Cerebellar nuclear complex (tissue), 1 donor: ENCODE measurements at regions not wholly inside any gene's neighbourhood (a gene's known extent, or its start where the extent isn't known, plus 50 kb on each side); places are given as distances from the start of the nearest gene placed in this dataset.

Source experiments
- DNase-seq, 2 experiments: peaks; one replicate each; lab custom pipeline; 2025; lab: John Stamatoyannopoulos, UW

DNA sequence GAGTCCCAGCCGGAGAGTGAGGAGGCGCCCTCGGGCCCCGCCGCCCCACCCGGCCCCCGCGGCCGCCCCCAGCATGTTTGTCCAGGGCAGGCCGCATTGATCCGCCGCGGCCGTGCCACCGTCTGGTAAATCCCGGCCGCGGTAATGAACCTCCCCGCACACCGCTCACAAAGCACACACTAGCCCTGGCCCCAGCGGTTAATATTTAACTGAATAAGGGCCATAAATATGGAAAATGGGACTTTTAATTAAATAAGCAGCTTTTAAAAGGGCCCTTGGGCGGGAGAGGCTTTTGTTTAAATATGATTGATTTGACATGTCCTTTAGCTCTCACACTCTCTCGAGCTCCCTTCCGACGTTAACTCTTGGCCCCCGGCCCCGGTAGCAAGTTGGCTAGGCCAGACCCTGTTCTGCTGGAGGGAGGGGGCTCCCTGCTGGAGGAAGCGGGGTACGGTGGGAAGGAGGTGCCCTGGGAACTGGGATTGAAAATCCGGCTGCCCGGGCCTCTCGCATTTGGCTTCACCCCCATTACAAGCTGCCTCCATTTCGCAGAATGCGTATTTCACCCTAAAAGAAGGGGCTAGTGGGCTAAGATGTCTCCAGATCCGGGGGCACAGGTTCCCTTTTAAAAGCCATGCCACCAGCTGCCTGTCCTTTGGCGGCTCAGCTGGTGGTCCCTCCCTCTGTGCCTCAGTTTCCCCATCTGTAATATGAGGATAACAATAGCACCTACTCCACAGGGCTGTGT is 199.8 kb downstream of the RBM19 start:
- DNase-seq, result no peak

DNA sequence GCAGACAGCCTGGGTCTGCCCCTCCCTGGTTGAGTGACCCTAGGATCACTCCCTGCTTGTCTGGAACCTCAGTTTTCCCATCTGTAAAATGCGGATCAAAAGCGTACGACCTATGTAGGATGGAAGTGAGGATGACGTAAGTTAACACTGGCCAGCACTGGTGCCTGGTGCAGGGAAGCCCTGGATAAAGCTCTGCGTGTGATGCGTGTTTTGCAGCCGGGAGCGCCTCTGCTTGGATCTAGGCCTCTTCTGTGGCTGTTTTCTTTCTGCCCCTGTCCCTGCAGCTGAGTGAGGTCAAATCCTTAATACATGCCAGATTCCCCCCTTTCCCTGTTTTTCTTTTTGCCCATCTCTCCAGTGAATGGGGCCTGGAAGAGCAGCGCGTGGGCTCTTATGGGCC is 201.5 kb downstream of the RBM19 start:
- DNase-seq, result no peak

DNA sequence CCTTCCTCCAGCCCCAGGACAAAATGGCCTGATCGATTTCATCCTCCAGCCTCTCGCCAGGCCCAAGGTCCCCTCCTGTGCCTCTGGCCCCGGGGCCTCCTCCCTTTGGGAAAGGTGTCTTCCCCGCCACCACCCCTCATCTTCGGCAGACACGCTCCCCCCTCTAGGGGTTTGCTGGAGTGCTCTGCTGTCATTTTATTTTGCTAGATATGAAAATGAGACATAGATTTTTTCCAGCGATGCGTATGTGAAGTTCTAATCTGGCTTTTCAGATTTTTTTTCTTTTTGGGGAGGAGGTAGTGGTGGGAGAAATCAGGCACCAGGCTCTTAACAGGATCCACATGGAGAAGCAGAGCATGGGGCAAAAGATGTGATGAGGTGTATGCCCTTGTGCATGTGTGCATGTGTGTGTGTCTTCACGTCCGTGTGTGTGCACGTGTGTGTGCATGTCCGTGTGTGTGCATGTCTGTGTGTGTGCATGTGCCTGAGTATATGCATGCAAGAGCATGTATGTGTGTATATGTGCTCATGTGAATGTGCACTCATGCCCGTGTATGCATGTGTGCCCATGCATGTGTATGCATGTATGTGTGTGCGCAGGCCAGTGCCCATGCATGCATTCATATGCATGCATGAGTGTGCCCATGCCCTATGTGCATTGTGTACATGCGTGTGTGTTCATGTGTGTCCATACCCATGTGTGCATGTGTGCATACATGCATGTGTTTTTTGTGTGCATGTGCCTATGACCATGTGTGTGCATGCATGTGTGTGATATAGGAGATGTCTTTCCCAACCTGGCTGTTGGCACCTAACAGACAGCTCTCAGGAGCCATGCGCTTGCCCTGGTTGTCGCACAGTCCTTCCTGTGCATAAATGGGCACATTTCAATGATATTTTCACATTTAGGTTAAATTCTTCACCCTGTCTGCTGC is 203.0 kb downstream of the RBM19 start:
- DNase-seq, result no peak

DNA sequence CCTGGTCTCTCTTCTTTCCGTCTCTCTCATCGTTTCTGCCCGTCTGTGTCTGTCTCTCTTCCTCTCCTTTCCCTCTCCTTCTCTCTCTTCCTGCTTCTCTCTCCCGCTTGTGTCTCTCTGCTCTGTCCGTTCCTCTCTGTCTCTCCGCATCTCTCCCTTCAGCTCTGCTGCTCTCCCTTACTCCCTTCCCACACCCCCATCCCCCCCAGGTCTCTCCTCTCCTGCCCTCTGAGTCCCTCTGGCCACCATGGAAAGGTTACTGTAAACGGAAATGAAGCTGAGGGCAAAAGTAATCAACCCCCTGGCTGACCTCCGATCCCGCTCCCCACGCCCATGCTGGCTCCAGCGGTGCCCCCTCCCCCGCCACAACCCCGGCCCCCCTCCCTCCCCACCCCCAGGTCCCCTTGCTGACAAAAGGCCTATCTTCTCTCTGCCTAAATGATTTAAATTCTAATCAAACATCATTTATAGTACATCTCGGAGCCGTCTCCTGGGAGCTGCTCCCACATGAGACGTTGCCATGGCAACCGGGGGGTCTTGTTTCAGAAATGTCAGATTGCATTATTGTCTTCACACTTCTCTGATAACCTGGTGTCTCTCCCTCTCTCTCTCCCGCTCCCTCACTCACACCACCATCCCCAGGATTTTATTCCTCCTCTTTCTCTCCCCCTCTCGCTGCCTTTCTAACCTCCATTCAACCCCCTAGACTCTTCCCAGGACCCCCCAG is 203.8 kb downstream of the RBM19 start:
- DNase-seq, result no peak

DNA sequence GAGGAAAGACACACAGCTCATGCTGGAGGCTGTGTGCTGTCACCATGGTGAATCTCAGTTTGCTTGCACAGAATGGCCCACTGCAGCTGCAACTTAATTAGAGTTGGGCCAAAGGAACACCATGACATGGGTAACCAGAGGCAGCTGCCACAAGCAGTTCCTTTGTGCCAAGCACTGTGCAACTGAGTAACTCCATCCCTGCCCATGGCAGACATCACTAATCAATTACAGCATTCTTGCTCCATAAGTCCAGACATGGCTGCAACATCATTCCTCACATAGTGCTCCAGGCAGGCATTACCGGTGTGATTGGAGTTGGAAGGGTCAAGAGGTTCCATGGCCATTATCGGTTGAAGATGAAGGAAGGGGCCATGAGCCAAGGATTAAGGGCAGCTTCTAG is 207.0 kb downstream of the RBM19 start:
- no peak for DNase-seq

DNA sequence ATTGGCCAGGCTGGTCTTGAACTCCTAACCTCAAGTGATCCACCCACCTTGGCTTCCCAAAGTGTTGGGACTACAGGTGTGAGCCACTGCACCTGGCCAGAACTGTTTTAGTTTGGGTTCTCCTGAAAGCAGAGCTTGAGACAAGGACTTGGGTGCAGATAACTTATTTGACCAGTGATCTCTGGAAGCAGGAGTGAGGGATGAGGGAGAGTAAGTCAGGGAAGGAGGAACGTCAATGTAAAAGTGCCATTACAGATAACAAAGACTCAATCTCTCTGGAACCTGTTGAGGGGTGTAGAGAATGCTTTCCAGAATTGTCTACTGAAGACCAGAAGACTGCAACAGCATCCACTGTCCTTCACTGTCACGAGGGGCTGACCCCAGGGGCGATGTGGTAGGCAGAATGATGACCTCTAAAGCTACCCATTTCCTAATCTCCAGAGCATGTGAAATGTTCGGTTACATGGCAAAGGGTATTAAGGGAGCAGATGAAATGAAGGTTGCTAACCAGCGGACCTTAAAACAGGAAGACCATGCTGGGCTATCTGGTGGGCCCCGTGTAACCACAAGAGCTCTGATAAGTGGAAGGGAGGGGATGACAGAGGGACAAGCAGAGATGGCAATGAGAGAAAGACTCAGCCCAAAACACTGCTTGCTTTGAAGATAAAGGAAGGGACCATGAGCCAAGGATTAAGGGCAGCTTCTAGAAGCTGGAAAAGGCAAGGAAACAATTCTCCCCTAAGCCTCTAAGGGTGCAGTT is 207.8 kb downstream of the RBM19 start:
- DNase-seq, result no peak

DNA sequence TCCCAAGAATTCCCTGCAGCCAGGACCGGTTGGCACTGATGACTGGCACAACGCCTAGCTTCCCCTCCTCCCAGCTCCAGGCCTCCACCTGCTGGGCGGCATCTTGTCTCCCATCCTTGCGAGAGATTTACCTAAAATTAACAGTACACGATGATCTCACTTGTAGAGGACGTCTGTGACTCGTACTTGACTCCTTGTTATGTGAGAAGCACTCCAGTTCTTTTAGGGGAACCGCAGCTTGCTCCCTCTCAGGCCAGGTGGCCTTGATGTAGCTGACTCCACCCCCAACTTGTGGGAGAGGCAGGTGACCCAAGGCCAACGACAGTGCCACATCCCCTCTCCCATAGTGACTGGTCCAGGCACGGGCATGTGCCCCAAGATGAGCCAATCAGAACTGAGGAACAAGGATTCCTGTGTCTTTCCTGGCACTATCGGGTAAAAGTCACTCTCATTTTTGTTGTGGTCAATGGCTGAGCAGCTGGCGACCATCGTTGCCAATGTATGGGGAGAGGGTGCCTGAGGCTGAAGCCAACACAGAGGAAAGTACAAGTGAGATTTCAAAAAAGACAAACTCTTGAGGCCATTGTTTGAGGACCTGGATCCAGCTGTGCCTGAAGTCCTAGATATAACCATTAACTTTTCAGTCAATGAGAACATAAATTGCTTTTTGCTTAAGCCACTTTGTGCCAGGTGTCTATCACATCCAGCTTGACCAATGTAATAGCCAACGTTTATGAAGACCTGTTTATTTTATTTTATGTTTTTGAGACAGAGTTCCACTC is 208.7 kb downstream of the RBM19 start:
- DNase-seq, result peak; percentile 20 to 74

DNA sequence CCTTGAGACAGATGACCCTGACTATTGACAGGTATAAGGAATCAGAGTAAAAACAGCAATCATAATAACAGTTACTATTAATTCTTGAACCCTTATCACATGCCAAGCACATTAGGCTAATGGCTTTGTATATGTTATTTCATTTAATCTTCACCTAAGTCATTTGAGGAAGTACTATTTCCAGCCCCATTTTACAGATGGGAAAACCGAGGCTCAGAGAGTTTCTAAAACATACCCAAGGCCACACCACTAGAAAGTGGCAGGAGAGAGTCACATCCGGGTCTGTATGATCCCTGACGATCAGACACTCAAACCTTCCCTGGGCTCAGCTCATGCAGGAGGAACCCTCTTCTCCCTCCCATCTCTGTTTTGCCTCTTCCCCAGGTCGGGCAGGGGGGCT is 209.5 kb downstream of the RBM19 start:
- no peak for DNase-seq

DNA sequence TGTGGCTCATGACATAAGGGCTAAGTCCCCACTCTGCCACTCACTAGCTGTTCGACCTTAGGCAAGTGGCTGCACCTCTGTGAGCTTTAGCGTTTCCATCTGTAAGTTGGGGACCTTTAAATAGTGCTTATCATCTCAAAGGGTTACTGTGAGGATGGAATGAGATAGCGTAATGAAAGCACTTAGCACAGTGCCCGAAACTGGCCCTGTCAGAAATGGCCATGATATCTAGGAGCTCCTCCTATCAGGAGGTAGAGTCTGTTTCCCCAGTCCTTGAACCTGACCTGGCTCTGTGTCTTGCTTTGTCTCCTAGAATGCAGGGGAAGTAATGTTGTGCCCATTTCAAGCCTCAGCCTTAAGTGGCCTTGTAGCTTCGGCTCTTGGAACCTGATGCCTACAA is 211.0 kb downstream of the RBM19 start:
- DNase-seq, result no peak

DNA sequence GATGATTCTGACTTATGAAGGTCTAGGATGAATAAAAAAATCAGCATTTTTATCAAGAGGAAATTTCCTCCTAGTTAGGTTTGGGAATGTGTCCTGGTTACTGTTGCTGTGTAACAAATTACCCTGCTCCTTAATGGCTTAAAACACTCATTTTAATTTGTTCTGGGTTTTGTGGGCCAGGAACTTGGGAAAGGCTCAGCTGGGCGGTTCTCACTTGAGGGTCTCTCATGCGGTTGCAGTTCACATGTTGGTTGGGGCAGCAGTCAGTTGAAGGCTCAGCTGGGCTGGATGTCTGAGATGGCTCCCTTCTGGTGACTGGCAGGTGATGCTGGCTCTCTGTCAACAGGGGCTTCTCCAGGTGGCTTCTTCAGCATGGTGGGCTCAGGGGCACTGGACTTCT is 214.6 kb downstream of the RBM19 start:
- no peak for DNase-seq

DNA sequence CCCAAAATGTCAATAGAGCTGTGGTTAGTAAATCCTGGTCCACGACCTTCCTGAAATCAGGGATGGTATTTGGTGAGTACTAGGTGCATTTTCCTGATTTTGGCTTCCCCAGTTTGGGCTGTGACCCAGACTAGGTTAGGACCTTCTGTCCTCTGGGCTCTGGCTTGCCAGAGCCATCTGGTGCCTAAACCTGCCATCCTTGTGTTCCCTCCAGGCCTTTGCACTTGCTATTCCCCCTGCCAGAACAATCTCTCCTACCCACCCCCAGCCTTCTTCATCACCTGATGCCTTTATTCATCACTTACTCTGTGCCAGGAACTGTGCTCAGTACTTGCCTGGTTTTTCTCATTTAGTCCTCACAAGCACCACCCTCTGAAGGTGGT is 216.7 kb downstream of the RBM19 start:
- DNase-seq, result peak; percentile 66 to 82

DNA sequence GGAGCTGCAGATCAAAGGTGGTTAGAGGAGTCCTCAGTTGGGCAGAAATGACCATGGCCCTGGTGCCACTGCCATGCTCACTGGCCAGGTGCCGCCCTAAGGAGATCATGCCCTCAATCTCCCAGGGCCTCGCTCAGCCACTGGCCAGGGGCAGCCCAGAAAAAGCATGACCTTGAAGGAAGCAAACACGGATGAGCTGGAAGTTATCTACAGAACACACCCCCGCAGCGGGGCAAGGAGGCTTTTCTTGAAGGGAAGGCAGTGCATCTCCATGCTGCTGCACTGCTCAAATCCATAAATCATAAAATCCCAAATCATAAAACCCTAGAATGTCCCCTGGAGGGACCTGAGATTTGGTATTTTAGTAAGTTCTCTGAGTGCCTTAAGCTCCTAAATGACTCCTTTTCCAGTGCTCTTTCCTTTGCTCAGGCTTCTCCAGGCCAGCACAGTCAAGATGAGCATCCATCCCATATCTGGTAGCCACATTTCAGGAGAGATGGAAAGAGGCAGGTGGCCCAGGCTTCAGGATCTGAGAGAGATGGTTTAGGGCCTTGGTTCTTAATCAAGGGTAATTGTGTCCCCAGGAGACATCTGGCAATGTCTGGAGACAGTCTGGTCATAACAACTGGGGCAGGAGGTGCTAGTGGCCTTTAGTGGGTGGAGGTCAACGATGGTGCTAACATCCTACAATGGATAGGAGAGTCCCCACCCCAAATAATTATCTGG is 217.3 kb downstream of the RBM19 start:
- peak in 1 of 2 experiments; percentile 37 for DNase-seq

DNA sequence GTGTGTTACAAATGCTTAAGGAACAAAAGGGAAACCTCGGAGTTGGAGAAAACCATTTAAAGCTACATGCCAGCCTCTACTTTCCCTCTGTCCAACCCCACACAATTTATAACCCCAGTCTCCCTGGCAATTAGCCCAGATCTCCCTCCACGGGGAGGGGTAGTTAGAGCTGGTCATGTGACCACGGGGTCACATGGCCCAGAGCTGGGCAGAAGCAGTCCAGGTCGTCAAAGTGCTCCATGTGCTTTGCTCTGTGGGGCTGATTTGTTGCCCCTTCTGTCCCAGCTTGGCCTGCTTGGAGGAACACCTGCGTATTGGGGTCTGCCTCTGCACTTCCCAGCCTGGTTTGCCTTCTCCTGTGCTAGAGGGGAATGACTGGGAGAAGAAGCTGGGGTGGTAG is 219.1 kb downstream of the RBM19 start:
- no peak for DNase-seq

DNA sequence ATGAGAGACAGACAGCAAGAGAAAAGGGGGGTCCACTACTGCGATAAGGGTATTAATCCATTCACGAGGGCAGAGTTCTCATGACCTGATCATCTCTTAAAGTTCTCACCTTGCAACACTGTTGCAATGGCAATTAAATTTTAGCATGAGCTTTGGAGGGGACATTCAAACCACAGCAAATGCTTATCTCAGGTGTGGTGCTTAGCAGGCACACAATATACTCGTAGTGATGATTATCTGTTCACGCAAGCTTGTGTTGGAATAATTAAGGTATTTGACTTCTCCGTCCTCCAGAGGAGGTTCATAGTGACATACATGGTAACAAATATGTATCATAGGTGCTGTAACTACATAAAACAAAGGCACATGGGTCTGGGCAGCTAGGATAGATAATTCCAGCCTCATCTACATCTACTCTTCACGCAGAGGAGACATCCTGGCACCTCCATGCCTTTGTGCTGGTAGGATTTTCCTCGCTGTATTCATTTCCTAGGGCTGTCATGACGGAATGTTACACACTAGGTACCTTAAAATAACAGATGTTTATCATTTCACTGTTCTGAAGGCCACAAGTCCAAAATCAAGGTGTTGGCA is 221.2 kb downstream of the RBM19 start:
- DNase-seq, result no peak

DNA sequence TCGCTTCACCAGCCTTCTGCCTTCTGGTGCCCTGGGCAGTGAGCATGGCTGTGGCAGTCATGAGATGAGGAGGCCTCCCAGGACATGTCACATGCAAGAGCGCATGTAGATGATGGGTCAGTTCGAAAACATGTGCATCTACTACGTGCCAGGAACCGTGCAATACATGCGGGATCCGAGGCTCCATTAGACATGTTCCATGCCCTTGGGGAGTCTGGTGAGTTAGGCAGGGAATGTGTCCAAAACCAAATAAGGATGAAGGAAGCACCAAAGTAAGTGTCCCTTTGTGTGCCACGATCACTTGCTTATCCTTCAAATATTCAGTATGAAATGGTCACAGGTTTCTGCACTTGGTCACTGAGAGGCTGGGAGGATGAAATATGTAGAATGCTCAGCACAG is 223.3 kb downstream of the RBM19 start:
- DNase-seq, result no peak

DNA sequence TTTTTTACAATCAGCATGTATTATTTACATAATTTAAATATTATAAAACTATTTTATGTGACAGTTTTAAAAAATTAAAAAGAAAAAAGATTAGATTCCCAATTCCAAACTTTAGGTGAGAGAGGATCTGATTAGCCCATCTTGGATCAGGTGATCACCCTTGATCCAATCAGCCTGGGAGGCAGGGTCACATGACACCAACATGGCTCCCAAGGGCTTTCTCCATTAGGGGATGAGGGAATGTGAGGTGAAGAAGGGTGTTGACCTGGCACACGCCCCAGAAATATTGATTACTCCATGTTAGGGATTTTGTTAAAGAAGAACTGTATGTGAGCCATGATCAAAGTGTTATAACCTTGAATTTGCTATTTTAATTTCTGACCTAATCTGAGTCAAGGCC is 225.4 kb downstream of the RBM19 start:
- DNase-seq, result no peak

DNA sequence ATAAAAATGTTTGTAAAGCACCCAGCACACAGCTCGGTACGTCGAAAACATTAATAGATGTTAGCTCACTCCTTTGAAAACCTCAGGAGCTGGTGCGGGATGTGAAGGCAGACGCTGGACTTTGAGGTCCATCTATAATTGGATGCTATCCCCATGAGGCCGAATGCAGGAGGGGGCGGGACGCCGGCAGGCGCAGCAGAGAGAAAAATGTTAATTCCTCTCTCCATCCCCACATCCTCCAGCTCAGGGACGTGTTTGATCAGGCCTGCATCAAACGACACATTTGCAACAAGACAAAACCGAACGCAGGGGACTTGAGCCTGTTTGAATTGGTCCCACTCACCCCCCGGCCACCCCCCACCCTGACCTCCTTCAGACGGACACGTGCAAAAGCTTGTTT is 231.0 kb downstream of the RBM19 start:
- no peak for DNase-seq

DNA sequence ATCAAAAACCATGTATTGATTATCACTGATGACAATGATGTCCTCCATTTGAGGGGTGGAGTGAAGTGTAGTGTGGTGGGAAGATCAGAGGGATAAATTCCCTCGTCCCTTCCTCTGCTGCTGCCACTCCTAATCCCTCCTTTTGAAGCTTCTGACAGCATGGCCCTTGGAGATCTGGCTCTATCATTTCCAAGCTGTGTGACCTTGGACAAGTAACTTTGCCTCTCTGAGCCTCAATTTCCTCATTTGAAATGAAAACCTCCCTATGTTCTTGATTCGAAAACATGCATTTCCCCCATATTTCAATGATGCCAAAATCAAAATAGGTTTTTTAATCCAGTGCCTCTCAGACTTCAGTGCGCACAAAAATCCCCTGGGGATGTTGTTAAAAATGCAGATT is 231.6 kb downstream of the RBM19 start:
- no peak for DNase-seq

DNA sequence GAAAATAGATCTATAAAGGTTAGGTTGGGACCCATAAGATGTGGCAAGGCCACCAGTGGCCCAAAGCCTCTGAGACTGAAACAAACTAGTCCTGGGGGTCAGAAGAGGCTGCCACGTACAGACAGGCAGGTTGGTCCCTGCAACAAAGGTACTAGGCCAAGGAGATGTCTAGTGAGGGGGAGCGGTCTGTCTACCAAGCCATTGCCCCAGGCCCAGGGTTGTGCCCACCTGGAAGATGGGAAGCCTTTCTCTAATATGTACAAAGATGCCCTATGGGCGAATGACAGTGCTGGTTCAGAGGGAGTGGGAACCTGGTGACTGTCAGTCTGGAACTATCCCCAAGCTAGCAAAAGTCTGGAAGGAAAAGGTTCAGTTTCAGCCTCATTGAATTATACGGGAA is 233.2 kb downstream of the RBM19 start:
- DNase-seq, result no peak

DNA sequence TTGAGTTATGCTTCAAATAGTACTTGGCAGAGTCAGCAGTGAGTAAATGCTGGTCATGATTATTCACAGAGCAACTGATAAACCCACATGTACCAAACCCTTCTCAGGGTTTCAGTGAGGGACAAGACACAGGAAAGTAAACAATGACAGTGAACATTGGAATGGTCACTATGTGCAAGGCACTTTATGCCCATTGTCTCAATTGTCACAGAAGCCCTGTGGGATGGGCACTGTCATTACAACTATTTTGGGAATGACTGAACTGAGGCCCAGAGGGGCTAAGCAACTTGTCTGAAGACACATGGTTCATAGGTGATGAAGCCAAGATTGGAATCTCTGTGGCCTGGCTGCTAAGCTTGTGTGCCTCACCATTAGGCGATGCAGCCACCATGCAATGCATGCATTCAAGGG is 238.5 kb downstream of the RBM19 start:
- DNase-seq, result no peak
